Astrocyte of the spinal cord (primary cell): ENCODE measurements at regions not wholly inside any gene's neighbourhood (a gene's known extent, or its start where the extent isn't known, plus 50 kb on each side); places are given as distances from the start of the nearest gene placed in this dataset.

Experiments
- DNase-seq: peaks from one replicate; pipeline ENCODE4 v3.0.0; 2011; ENCODE audit warnings: low read depth, low spot score
- H3K4me3 ChIP-seq: 2 replicates; pipeline ENCODE4 v1.5.1; 2011; ENCODE audit warnings: low read depth, mild to moderate bottlenecking, low read length, moderate library complexity
- CTCF ChIP-seq: IDR thresholded peaks from 2 replicates; pipeline ENCODE4 v1.5.1; 2012; ENCODE audit warnings: low read depth, mild to moderate bottlenecking, low read length, inconsistent platforms
- in situ Hi-C: cut with HindIII; loops from 2 replicates; pipeline ENCODE4 v1.10.0; 2017; ENCODE audit warnings: low sequenced_read_pairs

GRCh38 chr6:144411531-144412165 is 126.5 kb downstream of the UTRN start:
- no peak for TF ChIP-seq CTCF
- no peak for DNase-seq
- in situ Hi-C loops, result no loop called here
- H3K4me3 ChIP-seq, result no peak overlapping the region

GRCh38 chr6:144413418-144413817 is 128.3 kb downstream of the UTRN start:
- no peak for TF ChIP-seq CTCF
- in situ Hi-C loops, result no loop called here
- no peak overlapping the region for H3K4me3 ChIP-seq
- no peak for DNase-seq

- TF ChIP-seq CTCF, result no peak
- no peak overlapping the region for H3K4me3 ChIP-seq
- peak; percentile 79 for DNase-seq
- in situ Hi-C loops, result no loop called here
Observed at GRCh38 chr6:144415014-144415413, 129.9 kb downstream of the UTRN start.

GRCh38 chr6:144415835-144416237 is 130.7 kb downstream of the UTRN start:
- in situ Hi-C loops, result no loop called here
- peak; percentile 53 for DNase-seq

GRCh38 chr6:144416244-144416643 is 131.1 kb downstream of the UTRN start:
- no peak for TF ChIP-seq CTCF
- in situ Hi-C loops, result no loop called here
- no peak for DNase-seq
- H3K4me3 ChIP-seq, result no peak overlapping the region

More at GRCh38 chr6:144415835-144416237, 130.7 kb downstream of the UTRN start:
- no peak for TF ChIP-seq CTCF
- H3K4me3 ChIP-seq, result no peak overlapping the region

- TF ChIP-seq CTCF, result no peak
- in situ Hi-C loops, result no loop called here
- no peak for DNase-seq
- H3K4me3 ChIP-seq, result no peak overlapping the region
Observed at GRCh38 chr6:144416773-144417172, 131.6 kb downstream of the UTRN start.
